ENCODE measurements at regions not wholly inside any gene's neighbourhood (a gene's known extent, or its start where the extent isn't known, plus 50 kb on each side); places are given as distances from the start of the nearest gene placed in this dataset.

GRCh38 chr4:25531272-25531671 is 124.4 kb upstream of the SLC34A2 start:
- no peak for DNase-seq

- no peak for DNase-seq
Observed at GRCh38 chr4:25532591-25532990, 123.1 kb upstream of the SLC34A2 start.

DNA sequence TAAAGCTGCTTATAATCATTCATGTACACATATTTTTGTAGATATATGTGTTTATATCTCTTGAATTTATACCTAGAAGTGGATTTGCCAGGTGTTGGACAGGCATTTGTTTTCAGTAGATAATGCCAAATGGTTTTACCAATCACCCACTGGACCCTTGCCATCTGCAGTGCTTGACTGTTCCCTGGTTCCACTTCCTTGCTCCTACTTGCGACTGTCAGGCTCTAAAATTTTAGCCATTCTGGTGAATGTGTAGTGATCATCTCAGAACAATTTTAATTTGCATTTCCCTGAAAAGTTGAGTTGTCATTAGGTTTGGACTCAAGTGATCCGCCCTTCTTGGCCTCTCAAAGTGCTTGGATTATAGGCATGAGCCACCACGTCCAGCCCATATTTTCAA is 122.4 kb upstream of the SLC34A2 start:
- no peak for DNase-seq

- no peak for DNase-seq
Observed at GRCh38 chr4:25535278-25535677, 120.4 kb upstream of the SLC34A2 start.

- DNase-seq, result no peak
Observed at GRCh38 chr4:25535701-25536473, 119.8 kb upstream of the SLC34A2 start.

DNA sequence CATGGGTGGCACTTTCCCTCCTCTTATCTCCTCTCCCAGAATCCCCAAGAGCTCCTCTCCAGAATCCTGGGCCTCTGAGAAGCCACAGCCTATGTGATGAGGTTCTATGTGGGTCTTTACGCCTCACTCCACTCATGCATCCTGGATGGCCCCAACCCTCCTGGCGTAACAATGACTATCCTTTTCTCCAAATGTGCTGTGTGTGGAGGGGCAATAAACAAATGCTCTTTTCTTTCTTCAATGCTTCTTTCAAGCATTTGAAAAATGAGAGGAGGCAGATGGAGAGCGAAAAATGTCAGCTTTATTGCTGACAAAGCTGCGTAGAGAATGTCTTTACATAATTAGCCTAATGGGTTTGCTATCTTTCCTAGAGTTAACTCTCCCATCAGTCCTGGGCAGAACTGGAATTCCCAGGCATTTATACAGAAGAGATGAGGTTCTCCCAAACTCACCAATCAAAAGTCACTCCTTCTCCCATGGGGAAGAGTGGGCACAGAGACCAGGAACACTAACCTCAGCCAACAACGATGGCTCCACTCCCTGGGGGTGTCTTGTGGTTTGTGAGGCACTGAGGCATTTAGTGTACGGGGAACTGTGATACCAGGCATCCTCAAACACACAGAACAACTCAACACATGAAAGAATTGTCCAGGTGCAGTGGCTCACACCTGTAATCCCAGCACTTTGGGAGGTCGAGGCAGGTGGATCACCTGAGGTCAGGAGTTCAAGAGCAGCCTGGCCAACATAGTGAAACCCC is 118.9 kb upstream of the SLC34A2 start:
- DNase-seq, result no peak

- DNase-seq, result no peak
Observed at GRCh38 chr4:25538430-25538829, 117.2 kb upstream of the SLC34A2 start.

- no peak for DNase-seq
Observed at GRCh38 chr4:25539241-25539640, 116.4 kb upstream of the SLC34A2 start.

DNA sequence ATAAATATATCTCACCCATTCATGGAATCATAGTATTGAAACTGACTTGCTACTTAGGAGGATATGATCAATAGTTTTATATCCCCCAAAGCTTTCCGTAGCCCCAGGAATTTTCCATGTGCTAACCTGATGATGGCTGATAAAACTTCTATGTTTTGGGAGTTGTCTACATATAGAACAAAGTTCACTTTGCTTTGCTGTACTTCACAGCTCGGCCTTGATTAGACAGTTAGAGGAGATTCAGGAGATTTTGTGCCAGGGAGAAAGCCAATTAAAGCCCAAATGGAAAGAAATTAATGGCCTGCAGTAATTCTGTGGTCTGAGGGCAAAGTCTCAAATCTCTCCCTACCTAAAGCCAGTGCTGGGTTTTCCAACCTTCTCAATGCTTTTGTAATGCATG is 114.9 kb upstream of the SLC34A2 start:
- no peak for DNase-seq

GRCh38 chr4:25547343-25547742 is 108.3 kb upstream of the SLC34A2 start:
- DNase-seq, result no peak

DNA sequence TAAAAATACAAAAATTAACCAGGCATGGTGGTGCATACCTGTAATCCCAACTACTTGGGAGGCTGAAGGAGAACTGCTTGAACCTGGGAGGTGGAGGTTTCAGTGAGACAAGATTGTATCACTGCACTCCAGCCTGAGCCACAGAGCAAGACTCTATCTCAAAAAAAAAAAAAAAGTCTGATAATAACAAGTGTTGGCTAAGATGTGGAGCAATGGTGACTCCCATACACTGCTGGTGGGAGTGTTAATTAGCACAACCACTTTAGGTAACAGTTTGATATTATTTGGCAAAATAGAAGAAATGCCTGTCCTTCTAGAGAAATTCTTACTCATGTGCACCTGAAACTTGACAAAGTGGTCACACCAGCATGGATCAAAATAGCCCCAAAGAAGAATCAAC is 106.2 kb upstream of the SLC34A2 start:
- no peak for DNase-seq

DNA sequence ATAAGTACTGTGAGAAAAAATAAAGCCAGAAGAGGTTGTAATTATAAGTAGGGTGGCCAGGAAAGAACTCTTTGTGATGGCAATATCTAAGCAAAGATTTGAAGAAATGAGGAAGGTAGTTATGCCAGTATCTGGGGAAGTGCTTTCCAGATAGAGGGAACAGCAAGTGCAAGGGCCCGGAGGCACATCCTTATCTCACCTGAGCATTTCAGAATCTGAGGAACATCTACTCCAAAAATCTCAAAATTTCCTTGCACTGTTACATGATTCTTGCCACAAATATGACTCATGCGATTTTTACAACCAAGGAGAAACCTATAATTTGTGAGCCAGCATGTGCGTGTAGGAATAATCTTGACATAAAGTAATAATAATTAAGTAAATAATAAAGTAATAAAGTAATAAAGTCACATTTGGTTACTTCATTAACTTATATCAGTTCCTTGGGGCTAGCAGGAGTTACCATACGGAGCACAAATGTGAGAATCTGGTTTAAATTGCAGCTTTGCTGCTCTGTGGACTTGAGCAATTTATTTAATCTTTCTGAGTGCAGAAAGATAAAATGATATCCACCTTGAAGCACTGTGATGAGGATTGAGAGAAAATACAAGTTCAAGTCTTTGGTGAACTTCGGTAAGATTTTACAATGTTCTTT is 105.1 kb upstream of the SLC34A2 start:
- no peak for DNase-seq

GRCh38 chr4:25551605-25552004 is 104.0 kb upstream of the SLC34A2 start:
- DNase-seq, result no peak

DNA sequence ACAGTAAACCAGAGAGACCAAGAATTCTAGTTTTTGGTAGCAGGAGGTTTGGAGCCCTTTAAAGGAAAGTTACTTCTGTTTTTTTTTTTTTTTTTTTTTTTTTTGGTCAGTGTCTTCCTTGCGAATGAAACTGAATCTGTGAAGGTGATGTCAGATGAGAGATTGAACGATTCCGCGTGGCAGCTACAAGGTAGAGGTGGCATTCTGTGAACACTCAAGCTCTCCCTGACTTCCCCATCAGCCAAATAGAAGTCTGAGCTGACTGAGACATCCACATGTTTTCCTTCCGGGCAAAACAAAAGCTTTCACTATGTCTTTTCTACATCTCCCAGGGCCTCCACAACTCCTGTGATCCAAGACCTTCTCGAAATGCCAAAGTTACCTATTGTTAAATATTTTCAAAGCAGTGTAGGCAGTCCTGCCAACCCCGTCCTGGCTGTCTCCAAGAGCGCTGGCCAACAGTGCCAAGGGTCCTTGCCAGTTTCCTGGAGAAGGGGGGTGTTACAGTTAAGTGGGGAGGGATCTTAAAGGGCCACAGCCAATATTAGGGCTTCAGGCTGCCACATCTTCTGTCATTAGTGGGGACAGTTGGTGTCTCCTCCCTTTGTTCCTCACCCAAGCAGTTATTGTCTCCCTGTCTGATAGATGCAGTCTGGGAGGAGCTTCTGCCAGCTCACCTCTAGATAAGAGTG is 102.9 kb upstream of the SLC34A2 start:
- no peak for DNase-seq

- no peak for DNase-seq
Observed at GRCh38 chr4:25559508-25559907, 96.1 kb upstream of the SLC34A2 start.

GRCh38 chr4:25560605-25561004 is 95.0 kb upstream of the SLC34A2 start:
- DNase-seq, result no peak

GRCh38 chr4:25563071-25563564 is 92.5 kb upstream of the SLC34A2 start:
- peak; percentile 70 for DNase-seq

DNA sequence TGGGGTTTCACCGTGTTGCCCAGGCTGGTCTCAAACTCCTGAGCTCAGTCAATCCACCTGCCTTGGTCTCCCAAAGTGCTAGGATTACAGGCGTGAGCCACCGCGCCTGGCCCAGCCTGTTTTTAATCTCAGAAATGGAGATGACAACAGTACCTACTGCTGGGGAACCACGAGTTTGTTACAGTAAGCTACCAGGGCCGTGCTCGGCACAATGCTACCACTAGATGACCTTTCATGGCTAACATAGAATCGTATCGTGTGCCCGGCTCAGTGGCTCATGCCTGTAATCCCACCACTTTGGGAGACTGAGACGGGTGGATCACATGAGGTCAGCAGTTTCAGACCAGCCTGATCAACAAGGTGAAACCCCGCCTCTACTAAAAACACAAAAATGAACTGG is 90.8 kb upstream of the SLC34A2 start:
- DNase-seq, result no peak

DNA sequence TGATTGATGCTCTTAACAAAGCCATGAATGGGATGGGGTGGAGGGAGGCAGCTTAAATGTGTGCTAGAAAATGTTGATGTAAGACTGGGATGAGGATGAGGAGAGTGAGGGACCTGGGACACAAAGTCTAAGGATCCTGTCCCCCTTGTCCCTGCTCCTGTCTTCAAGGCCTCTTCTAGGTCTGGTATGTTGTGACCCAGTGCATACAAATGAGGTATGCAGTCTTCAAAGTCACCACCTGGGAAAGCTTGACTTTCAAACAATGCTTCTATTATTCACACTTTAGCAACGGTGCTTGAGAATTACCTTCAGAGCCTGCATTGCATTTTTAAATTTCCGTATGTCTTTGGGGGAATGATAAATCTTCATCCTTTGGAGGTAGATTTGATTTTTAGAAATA is 88.4 kb upstream of the SLC34A2 start:
- DNase-seq, result no peak

DNA sequence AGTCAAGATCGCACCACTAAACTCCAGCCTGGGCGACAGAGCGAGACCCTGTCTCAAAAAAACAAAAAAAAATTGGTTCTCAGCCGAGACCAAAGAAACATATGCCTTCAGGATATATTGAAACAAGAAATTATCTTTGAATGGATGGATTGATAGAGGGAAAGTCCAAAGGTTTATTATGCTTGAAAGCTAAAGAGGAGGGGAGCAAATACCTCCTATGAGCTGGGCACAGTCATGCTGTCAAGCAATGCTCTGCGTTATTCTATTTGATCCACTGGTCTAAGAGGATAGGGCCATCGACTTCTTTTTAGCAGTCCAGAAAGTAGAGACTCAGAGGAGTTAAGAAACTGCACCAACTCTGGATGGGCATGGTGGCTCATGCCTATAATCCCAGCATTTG is 85.9 kb upstream of the SLC34A2 start:
- DNase-seq, result no peak

DNA sequence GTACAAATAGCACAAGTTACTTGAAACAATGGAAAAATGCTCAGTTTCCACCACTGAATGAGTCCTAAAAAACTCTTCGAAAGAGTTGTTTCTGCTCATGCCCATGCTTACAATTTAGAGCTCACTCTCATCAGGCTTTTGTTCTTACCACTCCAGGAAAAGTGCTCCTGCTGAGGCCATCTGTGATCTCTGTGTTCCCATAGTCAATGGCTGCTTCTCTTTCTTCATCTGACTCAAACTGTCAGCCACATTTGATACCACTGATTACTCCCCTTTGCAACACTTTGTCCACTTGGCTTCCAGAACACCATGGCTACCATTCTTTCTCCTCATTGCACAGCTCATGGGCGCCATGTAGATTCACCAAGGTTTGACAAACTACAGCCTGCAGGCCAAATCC is 80.0 kb upstream of the SLC34A2 start:
- DNase-seq, result no peak

- no peak for DNase-seq
Observed at GRCh38 chr4:25578432-25578831, 77.2 kb upstream of the SLC34A2 start.
